Heart right ventricle (tissue), 16 donors: ENCODE measurements at regions not wholly inside any gene's neighbourhood (a gene's known extent, or its start where the extent isn't known, plus 50 kb on each side); places are given as distances from the start of the nearest gene placed in this dataset.

ENCODE experiments used
- ATAC-seq, 8 donors: fragments of 200-7000 bp; cut with Tn5 transposase; one replicate each; pipeline ENCODE4 v1.9.1; 2020; ENCODE audit warnings: mild to moderate bottlenecking in 8 of 8, moderate library complexity in 8 of 8, moderate number of reproducible peaks in 1 of 8
- DNase-seq, 2 donors: peaks; one replicate each; pipeline ENCODE4 v3.0.0-alpha.2; 2020
- H3K27ac ChIP-seq, 10 donors: fragments of 200-600 bp; sonication (generic) in 2 of 10; one replicate each; pipeline versions ENCODE4 v1.5.0 to v1.8.0; 2020 to 2022; ENCODE audit warnings: mild to moderate bottlenecking in 3 of 10
- H3K27me3 ChIP-seq, 7 donors: fragments of 200-600 bp; one replicate each; pipeline ENCODE4 v1.8.0; 2021 to 2022; ENCODE audit warnings: mild to moderate bottlenecking in 2 of 7
- H3K36me3 ChIP-seq, 9 donors: fragments of 200-600 bp; sonication (generic) in 1 of 9; one replicate each; pipeline versions ENCODE4 v1.5.0 to v1.8.0; 2020 to 2022; ENCODE audit warnings: mild to moderate bottlenecking in 2 of 9
- H3K4me1 ChIP-seq, 9 donors: fragments of 200-600 bp; sonication (generic) in 1 of 9; one replicate each; pipeline versions ENCODE4 v1.5.0 to v1.8.0; 2020 to 2022; ENCODE audit warnings: mild to moderate bottlenecking in 4 of 9
- H3K4me3 ChIP-seq, 10 donors: fragments of 200-600 bp; sonication (generic) in 2 of 10; one replicate each; pipeline versions ENCODE4 v1.5.0 to v1.8.0; 2020 to 2022; ENCODE audit warnings: mild to moderate bottlenecking in 7 of 10, moderate library complexity in 2 of 10
- H3K9me3 ChIP-seq, 11 donors: fragments of 200-600 bp in 10 of 11; sonication (generic) in 2 of 11; one replicate each; pipeline versions ENCODE4 v1.5.0 to v1.8.0; 2013 to 2022; ENCODE audit warnings: mild to moderate bottlenecking in 2 of 11, control low read depth in 1 of 11, moderate library complexity in 1 of 11
- WGBS, 2 donors: extraction: QIAGEN DNeasy Blood & Tissue Kit; methylation state at CpG; one replicate each; pipeline ENCODE4 v1.1.7; 2013; ENCODE audit warnings: inconsistent platforms in 1 of 2; 5-methylcytosine and 5-hydroxymethylcytosine counted together
- intact Hi-C, 10 donors: fragments of 100-400 bp; cut with DNase I; formaldehyde crosslinking; loops; one replicate each; pipeline versions ENCODE4 v1.11.1 to v1.14.2; 2022
- TF ChIP-seq, protein P1 (sequence below), 9 donors: fragments of 200-600 bp; sonication (generic) in 2 of 9; IDR thresholded peaks; one replicate each; pipeline versions ENCODE4 v1.5.0 to v1.8.0; 2021 to 2022; ENCODE audit warnings: antibody characterized with exemption in 9 of 9, mild to moderate bottlenecking in 5 of 9, moderate library complexity in 1 of 9
- donor health status: Arrhythmogenic right ventricular cardiomyopathy.
- donor health status: ischemic (EF 13 %, LVEDD 7.1; RV severe dilation, severe dysfunction).
- donor health status: healthy with polysubstance abuse.
- donor health status: DM: no; HTN: yes; CAD: no.
- donor health status: DM: no; HTN: no; CAD: no.
- donor health status: ischemic (EF 25% LVEDD 6.9; RV normal size, moderate dysfunction).
- donor health status: ischemic (EF 25% LVEDD 5.7; RV mildly dilated, moderate dysfunction).
- donor health status: healthy.
- donor health status: DM: yes; HTN: yes; CAD: no.
- donor health status: Ischemic cardiomyopathy.
- donor health status: ischemic (EF 35%, LVEDD 5.7; RV mildly dilated, moderate dysfunction).
- donor health status: nonischemic (EF 11% LVEDD 7.7; RV severe dilation, severe dysfunction).
- donor health status: DM: yes; HTN: yes; CAD: no.
- donor health status: PGD.
- donor health status: ischemic (EF 29% LVEDD 5.4; RV normal size, mild dysfunction).
- donor health status: nonischemic (EF 23%, LVEDD 6.1; RV moderate dilation, normal function).

DNA sequence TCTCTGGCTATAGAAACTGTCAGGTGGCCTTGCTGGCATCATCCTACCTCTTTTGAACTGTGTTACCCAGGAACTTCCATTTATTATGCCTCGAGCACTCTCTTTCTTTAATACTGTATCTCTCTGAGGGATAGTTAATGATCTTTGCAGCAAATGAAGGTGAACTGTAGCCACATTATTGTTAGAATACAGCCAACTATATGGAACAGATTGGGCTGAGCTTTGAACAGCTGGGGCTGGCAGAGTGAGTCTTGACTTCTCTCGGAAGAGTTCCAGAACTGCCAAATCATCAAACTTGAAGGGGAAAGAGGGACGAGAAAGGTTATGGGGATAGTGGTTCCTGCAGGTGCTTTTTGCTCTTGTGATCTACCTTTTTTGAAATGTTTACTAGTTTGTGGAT lies 237.7 kb downstream of the PRL start:
- H3K4me1 ChIP-seq: peaks cover 0 to 24% (median 11%) of the 10 kb centered on the region in 9 donors
- intact Hi-C loops: no loop called here
- TF ChIP-seq, protein P1, sequence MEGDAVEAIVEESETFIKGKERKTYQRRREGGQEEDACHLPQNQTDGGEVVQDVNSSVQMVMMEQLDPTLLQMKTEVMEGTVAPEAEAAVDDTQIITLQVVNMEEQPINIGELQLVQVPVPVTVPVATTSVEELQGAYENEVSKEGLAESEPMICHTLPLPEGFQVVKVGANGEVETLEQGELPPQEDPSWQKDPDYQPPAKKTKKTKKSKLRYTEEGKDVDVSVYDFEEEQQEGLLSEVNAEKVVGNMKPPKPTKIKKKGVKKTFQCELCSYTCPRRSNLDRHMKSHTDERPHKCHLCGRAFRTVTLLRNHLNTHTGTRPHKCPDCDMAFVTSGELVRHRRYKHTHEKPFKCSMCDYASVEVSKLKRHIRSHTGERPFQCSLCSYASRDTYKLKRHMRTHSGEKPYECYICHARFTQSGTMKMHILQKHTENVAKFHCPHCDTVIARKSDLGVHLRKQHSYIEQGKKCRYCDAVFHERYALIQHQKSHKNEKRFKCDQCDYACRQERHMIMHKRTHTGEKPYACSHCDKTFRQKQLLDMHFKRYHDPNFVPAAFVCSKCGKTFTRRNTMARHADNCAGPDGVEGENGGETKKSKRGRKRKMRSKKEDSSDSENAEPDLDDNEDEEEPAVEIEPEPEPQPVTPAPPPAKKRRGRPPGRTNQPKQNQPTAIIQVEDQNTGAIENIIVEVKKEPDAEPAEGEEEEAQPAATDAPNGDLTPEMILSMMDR (IDR thresholded peaks at IDR 0.05): no peak
- no peak overlapping the region for H3K27ac ChIP-seq
- ATAC-seq (no peak), DNase-seq (no peak)
- H3K4me3 ChIP-seq: no peak overlapping the region
- no peaks in the 10 kb centered on the region for H3K9me3 ChIP-seq
- WGBS, 2 donors: 77 to 87% methylated on average over 3 of the region's 3 CpGs
- H3K27me3 ChIP-seq: no peaks in the 10 kb centered on the region
- H3K36me3 ChIP-seq: no peaks in the 10 kb centered on the region

DNA sequence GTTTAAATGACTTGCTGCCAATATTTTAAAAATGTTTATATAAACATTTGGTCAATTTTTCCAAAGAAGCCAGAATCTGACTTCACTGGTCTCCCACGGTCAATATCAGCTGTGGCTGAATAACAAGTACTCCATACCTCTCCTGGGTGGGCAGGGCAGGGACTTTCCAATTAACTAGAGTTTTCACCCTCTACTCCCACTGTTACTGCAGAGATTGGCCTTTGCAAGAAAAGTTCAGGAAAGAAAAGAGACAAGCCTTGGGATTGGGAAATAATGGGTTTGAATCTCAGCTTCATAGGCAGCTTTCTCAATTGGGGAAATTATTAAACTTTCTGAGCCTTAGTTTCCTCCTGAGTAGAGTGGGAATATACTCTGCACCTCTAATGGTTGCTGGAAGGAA lies 236.9 kb downstream of the PRL start:
- H3K36me3 ChIP-seq: no peaks in the 10 kb centered on the region
- H3K9me3 ChIP-seq: no peaks in the 10 kb centered on the region
- peaks cover 0 to 24% (median 11%) of the 10 kb centered on the region in 9 donors for H3K4me1 ChIP-seq
- H3K27me3 ChIP-seq: no peaks in the 10 kb centered on the region
- TF ChIP-seq, protein P1 (IDR thresholded peaks at IDR 0.05): no peak
- intact Hi-C loops: loop anchor here in 1 of 10 donors (10.0 kb wide), 1 partner anchor 55 kb away; no protein-coding TSS in a partner anchor
- ATAC-seq (no peak), DNase-seq (no peak)
- no peak overlapping the region for H3K27ac ChIP-seq
- 82 to 84% methylated on average over 1 of the region's 1 CpG for WGBS, 2 donors
- H3K4me3 ChIP-seq: no peak overlapping the region

DNA sequence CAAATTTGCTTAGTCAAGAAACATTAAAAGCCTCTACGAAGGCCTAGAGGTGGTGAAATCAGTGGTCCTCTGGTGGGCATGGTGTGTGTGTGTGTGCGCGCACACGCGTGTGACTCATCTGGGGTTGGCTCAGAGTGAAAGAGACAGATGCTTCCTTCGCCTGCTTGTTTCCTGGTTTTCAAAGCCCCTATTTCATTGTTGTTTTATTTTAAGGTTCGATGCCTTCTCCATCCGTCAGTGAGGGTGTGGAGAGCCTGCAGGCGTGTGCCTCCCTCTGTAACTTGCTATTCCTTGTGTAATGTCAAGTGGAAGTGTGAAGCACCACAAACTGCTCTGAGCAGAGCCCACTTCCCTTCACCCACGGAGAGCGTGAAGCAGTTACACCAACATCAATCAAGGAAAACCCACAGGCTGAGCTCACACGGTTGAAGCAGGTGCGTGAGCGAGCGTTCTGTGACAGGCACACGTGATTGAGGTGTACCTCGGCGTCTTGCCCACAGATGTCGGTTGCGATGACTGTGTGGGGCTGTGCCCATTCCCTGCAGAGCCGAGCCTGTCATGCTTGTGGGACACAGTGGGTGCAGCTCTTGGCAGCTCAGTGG lies 233.9 kb downstream of the PRL start:
- Histone ChIP-seq H3K27ac (peak overlapping the region in 3 of 10 donors; percentile 1 to 52 (median 28)), H3K4me3 (peak overlapping the region in 1 of 10 donors; percentile 6), H3K9me3 (no peaks in the 10 kb centered on the region), H3K4me1 (peaks cover 0 to 32% (median 16%) of the 10 kb centered on the region in 9 donors), H3K36me3 (no peaks in the 10 kb centered on the region), H3K27me3 (no peaks in the 10 kb centered on the region)
- TF ChIP-seq, protein P1 (IDR thresholded peaks at IDR 0.05): no peak
- intact Hi-C loops: loop anchor here in 1 of 10 donors (10.0 kb wide), 1 partner anchor 58 kb away; no protein-coding TSS in a partner anchor
- peak in 7 of 8 donors; percentile 26 to 62 (median 45) for ATAC-seq
- WGBS, 2 donors: 67 to 80% methylated on average over 21 of the region's 21 CpGs
- DNase-seq: no peak

DNA sequence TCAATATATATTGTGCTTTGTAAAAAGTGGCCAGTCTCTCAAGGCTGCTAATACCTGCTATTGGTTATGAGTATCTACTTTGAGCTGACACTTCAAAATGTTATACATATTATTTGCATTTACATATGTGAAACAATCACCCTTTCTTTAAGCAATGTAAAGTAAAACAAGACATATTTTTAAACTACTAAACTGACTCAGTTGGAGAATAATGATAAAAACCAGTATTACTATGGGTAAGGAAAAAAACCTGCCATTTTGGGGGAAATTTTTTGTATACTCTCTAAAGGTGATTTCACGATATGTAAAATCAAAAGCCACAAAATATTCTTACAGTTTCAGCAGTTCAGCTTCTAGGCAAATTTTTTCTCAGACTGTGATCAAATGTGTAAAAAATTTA lies 232.3 kb downstream of the PRL start:
- Histone ChIP-seq H3K27ac (no peak overlapping the region), H3K27me3 (no peaks in the 10 kb centered on the region), H3K4me3 (no peak overlapping the region), H3K36me3 (no peaks in the 10 kb centered on the region), H3K4me1 (peaks cover 3 to 47% (median 22%) of the 10 kb centered on the region in 9 donors), H3K9me3 (no peaks in the 10 kb centered on the region)
- intact Hi-C loops: loop anchor here in 1 of 10 donors (10.0 kb wide), 1 partner anchor 60 kb away; no protein-coding TSS in a partner anchor
- 95 to 97% methylated on average over 1 of the region's 1 CpG for WGBS, 2 donors
- TF ChIP-seq, protein P1 (IDR thresholded peaks at IDR 0.05): no peak
- ATAC-seq (no peak), DNase-seq (no peak)
